CD4-positive, alpha-beta T cell treated with Interleukin-17A for 1 hour (primary cell): ENCODE measurements at regions not wholly inside any gene's neighbourhood (a gene's known extent, or its start where the extent isn't known, plus 50 kb on each side); places are given as distances from the start of the nearest gene placed in this dataset.

Experiments
- DNase-seq: peaks from one replicate; pipeline ENCODE4 v3.0.0-alpha.2; 2020

GRCh38 chr11:134541951-134542350 is 129.9 kb upstream of the B3GAT1 start:
- no peak for DNase-seq

GRCh38 chr11:134541355-134541754 is 129.3 kb upstream of the B3GAT1 start:
- DNase-seq = no peak

- no peak for DNase-seq
These were observed 127.2 kb upstream of the B3GAT1 start for GRCh38 chr11:134539285-134539684.

GRCh38 chr11:134538742-134539141 is 126.7 kb upstream of the B3GAT1 start:
- no peak for DNase-seq

- no peak for DNase-seq
These were observed 125.9 kb upstream of the B3GAT1 start for GRCh38 chr11:134537941-134538340.

GRCh38 chr11:134537296-134537695 is 125.3 kb upstream of the B3GAT1 start:
- no peak for DNase-seq

GRCh38 chr11:134536677-134537076 is 124.6 kb upstream of the B3GAT1 start:
- DNase-seq = no peak

- DNase-seq = no peak
These were observed 124.2 kb upstream of the B3GAT1 start for GRCh38 chr11:134536219-134536618.

- DNase-seq = no peak
These were observed 123.3 kb upstream of the B3GAT1 start for GRCh38 chr11:134535029-134536025.

- no peak for DNase-seq
These were observed 121.5 kb upstream of the B3GAT1 start for GRCh38 chr11:134533511-134533910.

- no peak for DNase-seq
These were observed 120.9 kb upstream of the B3GAT1 start for GRCh38 chr11:134532921-134533421.

- no peak for DNase-seq
These were observed 120.3 kb upstream of the B3GAT1 start for GRCh38 chr11:134532131-134532920.

- no peak for DNase-seq
These were observed 119.5 kb upstream of the B3GAT1 start for GRCh38 chr11:134531327-134532130.

- DNase-seq = no peak
These were observed 118.7 kb upstream of the B3GAT1 start for GRCh38 chr11:134530636-134531326.

- no peak for DNase-seq
These were observed 117.4 kb upstream of the B3GAT1 start for GRCh38 chr11:134529212-134530096.

- DNase-seq = no peak
These were observed 116.4 kb upstream of the B3GAT1 start for GRCh38 chr11:134528453-134528852.

- no peak for DNase-seq
These were observed 115.6 kb upstream of the B3GAT1 start for GRCh38 chr11:134527382-134528243.

- DNase-seq = no peak
These were observed 113.1 kb upstream of the B3GAT1 start for GRCh38 chr11:134524896-134525845.

GRCh38 chr11:134524201-134524600 is 112.2 kb upstream of the B3GAT1 start:
- no peak for DNase-seq
